ENCODE measurements at regions not wholly inside any gene's neighbourhood (a gene's known extent, or its start where the extent isn't known, plus 50 kb on each side); places are given as distances from the start of the nearest gene placed in this dataset.

DNA sequence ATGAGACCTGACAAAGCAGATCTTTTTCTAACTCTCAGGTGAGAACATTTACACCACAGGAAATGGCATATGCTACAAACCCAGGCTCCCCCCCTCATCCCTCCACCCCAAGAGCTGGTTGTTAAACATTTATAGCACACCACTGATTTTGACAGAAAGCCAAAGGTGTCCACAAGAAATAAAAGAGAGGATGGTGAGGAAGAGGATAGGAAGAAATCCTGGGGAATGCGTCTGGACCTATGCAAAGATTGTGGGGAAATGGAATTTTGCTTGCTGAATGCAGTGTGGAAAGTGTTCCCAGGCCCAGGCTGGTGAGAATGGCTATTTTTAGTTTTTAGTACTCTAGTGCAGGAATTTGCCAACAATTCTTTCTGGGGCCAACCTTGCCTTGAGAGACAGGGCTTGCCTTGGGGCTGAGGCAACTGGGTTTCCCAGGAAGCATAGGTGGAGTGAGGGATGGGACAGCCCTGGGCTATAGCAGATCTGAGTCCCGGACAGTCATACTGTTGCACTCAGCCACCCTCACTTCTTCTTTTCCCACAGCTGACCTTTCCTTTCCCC lies 163.9 kb downstream of the ADAMTS15 start:
- no peak for DNase-seq (ENCODE audit: low spot score)

DNA sequence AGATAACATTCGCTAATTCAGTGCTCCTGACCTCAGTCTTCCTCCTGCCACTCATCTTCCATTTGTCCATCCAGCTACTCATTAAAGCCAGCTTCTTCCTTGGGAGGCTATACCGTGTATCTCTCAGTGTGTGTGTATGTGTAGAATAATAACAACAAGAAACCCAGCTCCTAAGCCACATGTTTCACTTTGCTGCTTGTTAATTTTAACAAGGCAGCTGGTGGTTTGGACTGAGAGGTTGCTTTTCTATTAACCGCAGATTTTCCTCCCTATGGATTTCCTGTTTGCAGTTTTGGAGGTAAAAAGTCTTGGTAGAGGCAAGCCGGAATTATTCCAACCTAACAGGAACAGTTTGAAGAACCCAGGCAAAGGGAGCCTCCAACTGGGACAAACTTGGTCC lies 165.0 kb downstream of the ADAMTS15 start:
- no peak for DNase-seq (ENCODE audit: low spot score)

DNA sequence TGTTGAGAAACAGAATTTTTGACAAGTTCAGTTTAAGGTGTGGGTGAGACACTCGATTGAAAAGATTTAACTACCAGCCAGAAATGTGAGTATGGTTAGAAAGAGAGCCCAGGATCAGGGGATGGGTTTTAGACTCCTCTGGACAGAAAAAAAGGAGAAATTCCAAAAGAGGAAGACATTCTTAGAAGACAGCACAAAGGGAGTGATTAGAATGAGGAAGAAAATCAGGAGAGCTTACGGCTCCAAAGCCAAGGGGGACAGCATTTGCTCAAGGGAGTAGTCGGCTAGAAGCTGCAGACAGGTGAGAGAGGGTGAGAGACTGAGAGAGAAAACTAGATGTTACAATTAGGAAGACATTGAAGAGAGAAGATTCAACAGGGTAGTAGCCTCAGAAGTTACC lies 166.1 kb downstream of the ADAMTS15 start:
- DNase-seq (ENCODE audit: low spot score): no peak

DNA sequence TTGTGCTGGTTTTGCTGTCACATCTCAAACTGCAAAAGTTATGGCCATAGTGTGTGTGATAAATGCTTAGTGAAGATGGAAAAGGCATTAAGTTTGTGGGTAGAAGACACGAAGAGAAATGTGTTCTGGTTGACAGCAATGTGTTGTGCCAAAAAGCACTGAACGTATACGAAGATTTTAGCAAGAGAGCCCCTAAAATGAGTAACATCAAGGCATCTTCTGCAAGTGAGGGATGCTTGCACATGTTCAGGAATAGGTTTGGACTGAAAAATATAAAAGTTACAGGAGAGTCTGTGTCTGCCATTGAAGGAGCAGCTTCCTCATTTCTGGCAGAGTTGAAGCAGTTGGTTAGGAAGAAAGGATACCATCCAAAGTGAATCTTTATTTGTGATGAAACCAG lies 167.1 kb downstream of the ADAMTS15 start:
- no peak for DNase-seq (ENCODE audit: low spot score)

DNA sequence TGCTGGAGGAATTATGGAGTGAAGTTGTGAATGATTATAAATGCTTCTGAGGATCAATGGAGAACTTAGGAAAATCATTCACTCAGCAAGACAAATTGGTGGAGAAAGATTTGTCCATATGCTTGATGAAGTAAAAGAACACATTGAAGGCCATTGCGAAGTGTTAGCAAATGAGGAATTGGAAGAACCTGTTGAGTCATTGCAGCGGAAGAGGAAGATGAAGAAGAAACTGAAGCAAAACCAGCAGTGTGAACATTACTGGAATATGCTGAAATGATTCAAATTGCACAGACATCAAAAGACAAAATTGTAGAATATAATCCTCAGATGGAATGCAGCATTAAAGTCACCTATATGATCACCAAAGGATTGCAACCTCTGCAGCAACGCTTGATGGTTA lies 168.1 kb downstream of the ADAMTS15 start:
- no peak for DNase-seq (ENCODE audit: low spot score)

DNA sequence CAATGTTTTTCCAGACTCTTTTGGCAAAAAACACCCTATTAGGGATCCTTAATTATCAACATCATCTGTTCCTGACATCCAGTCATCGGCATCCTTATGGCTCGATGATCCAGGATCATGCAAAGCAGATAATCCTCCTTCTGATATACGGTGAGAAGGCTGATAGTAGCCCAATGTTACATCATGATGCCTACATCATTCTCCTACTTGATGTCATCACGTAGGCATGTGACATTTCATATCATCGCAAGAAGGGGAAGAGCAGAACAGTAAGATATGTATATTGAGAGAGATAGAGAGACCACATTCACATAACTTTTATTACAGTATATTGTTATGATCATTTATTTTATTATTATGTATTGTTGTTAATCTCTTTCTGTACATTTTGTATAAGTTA lies 168.6 kb downstream of the ADAMTS15 start:
- DNase-seq (ENCODE audit: low spot score): no peak

DNA sequence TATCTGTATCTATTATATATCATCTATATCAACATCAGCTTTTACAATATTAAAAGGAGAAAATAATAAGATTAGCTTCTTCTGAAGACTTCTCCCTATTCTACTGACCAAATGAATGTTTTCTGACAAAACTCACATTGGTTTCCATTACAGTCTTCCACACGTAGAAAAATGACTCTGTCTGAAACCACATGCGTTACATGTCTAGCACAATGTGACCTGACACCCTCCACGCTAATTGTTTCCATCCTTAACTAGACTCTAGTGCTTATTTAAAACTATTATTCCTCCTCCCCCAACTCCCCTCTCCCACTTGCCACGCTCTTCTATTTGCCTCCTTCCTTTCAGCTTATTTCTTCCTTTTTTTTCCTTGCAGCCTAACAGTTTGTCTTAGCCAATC lies 172.1 kb downstream of the ADAMTS15 start:
- no peak for DNase-seq (ENCODE audit: low spot score)

DNA sequence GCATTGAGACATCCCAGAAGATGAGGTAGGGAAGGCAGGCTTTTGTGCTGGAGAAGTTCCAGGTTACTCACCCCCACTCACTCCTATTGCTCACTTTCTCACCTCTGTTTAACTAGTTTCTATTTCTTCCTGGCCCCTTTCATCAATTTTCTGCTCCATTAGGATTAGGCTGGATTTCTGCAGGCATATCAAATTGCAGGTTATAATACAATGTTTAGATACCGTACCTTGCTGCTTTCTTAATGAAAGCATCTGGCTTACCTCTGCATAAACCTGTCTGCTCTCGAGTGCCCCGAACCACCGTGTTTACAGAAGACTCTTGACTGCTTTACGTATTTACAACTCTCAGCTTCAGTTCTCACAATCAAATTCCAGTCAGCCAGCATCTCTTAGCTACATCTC lies 173.7 kb downstream of the ADAMTS15 start:
- DNase-seq (ENCODE audit: low spot score): no peak

DNA sequence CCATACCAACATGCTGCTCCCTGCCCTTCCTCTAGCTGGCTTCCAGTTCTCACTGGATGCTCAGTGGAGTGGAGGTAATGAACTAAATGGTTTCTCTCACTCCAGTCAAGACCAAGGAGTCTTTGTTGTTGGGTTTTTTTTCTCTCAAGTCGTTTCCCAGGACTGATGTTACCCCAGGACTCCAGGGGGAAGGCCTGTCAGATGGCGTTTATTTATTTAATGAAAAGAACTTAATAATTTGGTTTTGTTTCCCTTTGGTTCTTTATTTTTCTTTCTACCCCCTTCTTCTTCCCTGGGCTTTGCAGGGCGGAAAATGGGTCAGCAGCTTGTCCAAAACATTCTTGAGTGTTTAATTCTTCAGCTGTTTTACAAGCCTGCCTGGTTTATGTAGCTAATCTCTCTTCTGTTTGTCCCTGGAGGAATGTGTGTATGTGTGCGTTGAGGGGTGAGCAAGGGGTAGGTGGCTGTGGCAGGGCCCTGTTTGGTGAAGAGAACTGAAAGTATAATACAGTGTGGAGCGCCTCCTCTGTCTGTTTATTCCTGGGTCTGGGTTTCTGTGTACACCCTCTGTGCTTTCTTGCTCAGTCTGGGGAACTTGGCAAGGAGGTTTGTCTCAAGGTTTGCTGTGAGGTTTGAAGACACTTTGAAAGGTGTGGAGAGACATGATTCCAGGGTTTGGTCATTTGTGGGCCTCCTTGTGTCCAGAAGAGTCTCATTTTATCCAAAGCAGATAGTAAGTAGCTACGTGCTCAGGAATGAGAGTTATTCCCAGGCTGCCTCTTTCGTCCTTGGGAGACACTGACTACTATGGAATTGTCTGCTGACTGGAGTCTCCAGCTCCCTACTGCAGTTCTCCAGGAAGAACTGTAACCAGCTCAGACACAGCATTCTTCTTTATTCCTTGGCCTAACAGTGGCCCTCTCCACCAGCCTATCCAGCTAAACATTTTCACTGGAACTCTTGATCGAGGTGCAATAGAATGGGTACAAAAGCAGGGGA lies 175.5 kb downstream of the ADAMTS15 start:
- no peak for DNase-seq (ENCODE audit: low spot score)

DNA sequence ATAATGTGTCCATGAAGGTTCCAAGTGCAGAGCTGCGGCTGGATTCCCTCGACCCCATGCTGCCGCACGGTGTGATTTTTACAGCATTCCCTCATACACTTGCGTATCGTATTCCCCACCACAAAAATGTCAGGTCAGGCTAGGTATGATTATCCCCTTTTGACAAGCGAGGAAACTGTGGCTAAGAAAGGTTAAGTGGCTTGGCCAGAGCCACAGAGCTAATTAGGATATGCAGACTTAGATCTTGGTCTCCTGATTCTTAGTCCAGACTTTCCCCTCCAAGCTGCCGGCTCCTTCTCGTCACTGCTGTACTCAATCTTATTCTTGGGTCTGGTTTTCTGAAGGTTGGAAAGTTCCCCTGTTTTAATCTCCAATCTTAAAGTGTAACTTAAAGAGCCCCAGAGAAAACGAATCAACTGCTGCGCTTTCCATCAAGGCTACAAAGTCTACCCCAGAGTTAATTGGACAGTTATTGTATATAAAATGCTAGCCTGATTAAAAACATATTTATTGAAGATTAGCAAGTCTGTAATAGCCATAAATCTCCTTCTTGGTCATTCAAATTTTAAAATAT lies 176.6 kb downstream of the ADAMTS15 start:
- no peak for DNase-seq (ENCODE audit: low spot score)

DNA sequence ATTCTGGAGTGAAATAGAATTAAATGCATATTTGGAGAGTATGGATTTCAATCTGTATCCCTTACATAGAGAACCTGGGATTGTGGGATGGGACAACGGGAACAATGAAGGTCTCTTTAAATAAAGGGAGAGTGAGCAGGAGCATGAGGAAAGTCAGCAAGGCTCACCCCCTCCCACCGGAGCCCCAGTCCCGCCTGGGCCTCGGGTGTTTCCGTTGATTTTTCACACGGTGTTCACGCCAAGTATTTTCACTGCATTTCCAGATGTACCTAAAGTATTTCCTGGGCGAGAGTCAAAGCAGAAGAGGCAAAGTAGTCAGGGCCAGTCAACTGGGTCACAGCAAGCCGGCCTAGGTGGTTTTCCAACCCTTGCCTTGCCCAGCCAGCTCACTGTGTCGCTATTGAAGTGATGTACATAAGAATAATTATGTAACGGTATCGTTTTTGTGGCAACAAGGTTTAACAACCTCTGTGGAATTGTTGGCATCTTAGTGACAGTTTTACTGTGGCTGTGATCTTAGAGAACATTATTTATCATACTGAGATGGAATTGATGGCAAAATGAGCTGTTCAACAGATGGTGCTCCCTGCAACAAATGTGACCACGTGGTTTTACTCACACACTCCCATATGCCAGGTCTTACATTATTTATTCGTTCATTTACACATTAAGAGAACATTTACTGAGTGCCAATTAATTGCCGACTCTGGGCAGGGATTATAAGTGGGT lies 177.3 kb downstream of the ADAMTS15 start:
- DNase-seq (ENCODE audit: low spot score): no peak

DNA sequence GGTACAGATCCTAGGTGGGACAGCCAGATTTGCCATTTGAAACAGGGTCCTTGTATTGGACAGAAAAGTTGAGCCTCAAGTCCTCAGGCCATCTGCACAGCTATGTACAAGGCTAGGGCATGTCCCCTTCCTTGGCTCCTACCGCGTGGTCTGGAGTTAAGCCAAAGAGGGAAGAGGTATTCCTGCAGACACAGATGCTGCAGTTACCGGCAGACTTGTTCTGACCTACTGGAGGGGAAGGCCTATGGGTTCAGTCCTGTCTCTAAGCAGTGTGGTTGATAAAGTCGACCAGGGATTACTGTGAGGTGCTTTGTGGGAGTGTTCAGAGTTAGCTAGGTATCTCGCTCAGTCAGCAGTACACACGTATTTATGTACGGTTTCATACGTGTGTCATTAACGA lies 180.6 kb downstream of the ADAMTS15 start:
- no peak for DNase-seq (ENCODE audit: low spot score)

DNA sequence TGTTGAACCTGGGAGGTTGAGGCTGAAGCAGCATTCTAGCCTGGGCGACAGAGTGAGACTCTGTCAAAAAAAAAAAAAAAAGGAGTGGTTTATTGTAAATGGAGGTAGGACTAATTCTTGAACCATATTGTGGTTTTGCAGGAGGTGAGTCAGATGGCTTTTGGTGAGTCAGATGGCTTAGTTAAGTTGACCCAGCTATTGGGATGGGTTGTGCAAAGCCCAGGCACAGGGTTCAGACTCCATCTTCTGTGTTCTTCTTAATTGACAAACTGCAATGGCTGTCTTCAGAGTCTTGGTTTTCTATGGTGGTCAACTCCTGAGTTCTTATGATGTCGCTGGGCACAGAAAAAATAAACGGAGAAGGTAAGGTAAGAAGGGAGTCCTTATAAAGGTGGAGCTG lies 182.7 kb downstream of the ADAMTS15 start:
- no peak for DNase-seq (ENCODE audit: low spot score)

DNA sequence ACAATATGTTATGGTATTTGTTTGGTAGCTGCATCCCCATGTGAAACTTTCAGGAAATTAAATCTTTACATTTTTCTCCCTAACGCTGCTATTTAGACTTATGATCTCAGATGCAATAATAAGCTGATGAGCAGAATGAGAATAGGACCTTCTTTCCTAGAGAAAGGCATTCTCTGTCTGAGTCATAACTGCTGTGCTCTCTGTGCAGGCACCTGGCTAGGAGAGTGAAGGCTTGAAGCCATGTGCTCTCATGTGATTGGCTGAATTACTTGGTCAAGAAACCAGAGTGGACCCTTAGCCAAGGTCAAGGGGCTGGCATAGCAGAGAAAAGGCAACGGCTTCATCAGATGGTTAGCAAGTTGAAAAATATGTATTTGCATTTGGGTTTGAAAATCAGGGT lies 185.0 kb downstream of the ADAMTS15 start:
- no peak for DNase-seq (ENCODE audit: low spot score)

DNA sequence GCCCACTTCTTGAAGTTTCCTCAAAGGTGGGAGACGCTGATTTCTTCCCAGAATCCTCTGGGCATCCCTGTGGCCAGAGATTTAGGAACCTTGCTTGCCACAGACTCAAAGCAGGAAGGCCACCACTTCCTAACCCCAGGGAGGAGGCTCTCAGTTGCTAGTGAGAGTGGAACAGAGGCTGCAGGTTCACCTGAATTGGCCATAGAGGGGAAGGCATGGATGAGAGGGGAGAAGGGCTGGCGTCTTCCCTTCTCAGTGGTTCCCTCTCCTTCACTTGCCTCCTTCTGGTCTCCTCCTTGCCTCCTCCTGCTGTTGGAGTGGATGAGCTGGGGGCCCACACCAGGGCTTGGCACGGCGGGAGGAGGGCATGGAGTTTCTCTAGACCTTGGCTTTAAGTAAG lies 185.7 kb downstream of the ADAMTS15 start:
- no peak for DNase-seq (ENCODE audit: low spot score)

DNA sequence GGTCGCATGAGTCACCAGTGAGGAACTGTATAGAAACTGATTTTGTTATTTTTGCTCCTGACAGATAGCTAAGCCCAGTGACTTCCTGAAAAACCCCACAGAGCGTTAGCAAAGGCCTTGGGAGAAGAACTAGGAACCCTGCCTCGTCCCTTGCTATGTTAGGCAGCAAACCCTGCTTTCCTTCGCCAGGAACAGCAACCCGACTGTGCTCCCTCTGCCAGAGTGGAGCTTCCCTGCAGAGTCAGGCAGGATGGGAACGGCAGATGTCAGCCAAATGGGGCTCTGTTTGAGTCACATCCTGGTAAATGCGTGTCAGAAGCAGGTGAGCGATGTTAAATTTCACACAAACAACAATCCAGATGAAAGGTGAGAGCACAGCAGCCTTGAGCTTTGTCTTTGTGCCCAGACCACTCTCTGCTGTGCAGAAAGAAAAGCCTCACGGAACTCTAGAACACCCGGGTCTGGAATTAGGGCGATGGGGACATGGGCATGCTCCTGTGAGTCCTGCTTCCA lies 186.6 kb downstream of the ADAMTS15 start:
- DNase-seq (ENCODE audit: low spot score): no peak

DNA sequence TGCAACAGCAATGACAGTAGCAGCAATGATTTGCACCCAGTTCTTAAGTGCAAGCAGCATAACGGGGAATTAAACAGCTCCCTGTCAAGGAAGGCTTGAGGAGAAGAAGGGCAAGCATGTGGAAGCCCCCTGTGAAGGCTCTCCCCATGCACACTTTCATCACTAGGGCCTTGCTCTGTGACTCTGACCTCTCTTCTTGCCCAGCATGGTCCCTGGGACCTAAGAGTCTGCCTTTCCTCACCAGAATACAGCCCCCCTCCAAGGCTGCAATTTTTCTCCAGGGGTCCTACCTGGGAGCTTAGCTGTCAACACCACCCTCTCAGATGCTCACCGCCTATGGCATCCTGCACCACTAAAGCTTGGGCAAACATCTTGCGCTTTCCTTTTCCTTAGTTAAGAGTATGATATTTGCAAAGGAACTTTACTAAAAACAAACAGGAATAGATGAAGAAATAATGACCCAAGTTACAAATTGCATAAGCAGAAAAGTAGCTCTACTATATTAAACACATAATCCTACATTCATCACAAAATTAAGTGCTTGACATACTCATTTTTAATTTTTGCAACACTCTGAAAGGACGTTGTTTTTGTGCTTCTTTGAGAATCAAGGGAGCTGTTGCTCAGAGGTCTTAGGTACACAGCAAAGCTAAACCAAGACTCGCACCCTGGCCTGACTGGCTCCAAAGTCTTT lies 187.6 kb downstream of the ADAMTS15 start:
- no peak for DNase-seq (ENCODE audit: low spot score)

DNA sequence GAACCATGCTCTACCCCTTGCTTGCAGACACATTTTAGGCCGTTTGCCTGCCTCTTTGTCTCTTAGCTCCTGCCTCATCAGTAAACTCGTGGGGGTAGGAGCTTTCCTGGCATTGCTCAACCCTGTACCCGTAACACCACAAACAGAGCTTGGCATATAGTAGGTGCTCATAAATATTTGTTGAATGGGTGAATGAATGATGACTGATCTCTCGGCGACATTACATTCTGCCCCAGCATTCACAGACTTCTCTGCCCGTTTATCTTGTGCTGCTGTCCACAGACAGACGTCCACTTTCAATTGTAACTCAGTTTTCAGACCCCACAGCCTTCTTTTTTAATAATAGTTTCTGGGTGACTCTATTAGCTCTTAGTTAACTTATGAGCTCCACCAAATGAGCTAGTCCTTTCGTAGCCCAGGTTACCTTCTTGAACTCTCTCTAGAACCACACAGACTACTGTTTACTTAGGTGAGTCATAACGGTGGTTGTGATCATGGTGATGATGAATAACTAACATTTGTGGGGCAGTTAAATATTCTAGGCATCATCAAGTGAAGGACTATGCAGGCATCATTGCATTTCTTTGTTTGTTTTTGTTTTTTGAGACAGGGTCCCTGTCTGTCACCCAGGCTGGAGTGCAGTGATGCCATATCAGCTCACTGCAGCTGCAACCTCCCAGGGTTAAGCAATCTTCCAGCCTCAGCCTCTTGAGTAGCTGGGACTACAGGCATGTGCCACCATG lies 188.4 kb downstream of the ADAMTS15 start:
- no peak for DNase-seq (ENCODE audit: low spot score)

DNA sequence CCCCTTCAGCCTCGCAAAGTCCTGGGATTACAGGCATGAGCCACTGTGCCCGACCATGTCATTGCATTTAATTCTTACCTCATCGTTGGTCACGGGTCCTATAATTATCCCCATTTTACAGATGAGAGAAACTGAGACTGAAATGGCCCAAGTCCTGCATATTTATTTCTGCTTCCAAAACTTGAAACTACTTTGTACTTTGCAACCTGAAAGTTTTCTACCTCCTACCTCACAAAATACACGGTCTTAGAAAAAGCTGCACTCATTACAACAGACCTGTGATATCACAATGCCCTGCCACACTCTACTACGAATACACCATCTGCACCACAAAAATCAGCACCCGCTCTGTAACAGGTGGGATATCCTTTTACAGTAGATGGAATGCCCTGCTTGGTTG lies 189.1 kb downstream of the ADAMTS15 start:
- DNase-seq (ENCODE audit: low spot score): no peak

DNA sequence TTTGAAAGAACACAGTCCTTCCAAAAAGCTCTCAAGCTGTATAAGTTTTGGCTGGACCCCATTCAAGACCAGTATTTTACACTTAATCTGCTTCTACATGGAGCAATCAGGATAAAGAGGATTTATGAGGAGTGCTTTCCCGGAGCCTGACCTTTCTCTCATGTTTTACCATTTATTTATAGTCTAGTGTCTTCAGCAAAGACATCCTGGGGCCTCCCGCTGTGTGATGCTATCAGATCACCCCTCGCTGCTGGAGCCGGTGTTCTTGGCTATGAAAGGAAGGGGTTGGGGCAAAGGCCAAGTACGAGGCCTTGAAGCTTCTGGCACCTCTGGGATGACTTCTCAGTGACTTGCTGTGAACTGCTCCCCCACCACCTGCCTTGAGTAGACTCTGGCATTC lies 189.6 kb downstream of the ADAMTS15 start:
- DNase-seq (ENCODE audit: low spot score): no peak

DNA sequence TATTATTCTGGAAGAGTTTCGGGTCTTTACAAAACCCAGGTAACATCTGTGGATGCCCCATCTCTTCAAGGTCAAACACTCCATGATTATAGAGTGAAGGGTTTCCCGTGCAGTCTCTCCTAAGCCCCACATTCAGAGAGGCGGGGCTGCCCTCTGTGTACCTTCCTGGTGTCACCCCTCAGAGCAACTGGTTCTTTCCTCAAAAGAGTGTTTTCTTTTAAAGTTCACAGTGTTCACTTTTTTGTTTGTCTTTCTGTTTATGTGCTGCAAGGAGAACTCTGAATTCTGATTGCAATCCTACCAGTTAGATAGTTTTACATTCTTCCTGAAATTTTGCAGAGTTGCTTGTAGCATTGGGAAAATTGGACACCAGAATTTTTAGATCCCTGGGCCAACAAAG lies 190.2 kb downstream of the ADAMTS15 start:
- DNase-seq (ENCODE audit: low spot score): no peak
